ENCODE measurements at regions not wholly inside any gene's neighbourhood (a gene's known extent, or its start where the extent isn't known, plus 50 kb on each side); places are given as distances from the start of the nearest gene placed in this dataset.

DNA sequence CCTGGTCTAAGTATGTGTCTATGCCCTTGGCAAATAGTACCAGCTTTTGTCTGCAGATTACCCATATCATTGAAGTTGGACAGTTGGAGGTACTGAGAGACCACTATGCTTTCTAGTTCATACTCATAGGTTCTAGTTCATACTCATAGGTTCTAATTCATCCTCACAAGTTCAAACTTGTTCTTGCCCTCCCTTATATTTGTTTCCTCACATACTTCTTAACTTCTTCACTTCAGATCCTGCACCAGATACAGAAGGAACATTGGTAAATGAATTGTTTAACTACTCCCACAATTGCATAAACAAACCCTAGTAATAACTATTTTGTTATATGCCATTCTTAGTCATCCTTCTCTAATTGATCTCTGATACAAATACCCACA lies 172.2 kb downstream of the SLITRK1 start:
- TF ChIP-seq, protein P1, sequence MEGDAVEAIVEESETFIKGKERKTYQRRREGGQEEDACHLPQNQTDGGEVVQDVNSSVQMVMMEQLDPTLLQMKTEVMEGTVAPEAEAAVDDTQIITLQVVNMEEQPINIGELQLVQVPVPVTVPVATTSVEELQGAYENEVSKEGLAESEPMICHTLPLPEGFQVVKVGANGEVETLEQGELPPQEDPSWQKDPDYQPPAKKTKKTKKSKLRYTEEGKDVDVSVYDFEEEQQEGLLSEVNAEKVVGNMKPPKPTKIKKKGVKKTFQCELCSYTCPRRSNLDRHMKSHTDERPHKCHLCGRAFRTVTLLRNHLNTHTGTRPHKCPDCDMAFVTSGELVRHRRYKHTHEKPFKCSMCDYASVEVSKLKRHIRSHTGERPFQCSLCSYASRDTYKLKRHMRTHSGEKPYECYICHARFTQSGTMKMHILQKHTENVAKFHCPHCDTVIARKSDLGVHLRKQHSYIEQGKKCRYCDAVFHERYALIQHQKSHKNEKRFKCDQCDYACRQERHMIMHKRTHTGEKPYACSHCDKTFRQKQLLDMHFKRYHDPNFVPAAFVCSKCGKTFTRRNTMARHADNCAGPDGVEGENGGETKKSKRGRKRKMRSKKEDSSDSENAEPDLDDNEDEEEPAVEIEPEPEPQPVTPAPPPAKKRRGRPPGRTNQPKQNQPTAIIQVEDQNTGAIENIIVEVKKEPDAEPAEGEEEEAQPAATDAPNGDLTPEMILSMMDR (conservative IDR thresholded peaks at IDR 0.05), result no peak
- TF ChIP-seq ZFX (IDR thresholded peaks at IDR 0.05), result no peak
